ENCODE measurements at regions not wholly inside any gene's neighbourhood (a gene's known extent, or its start where the extent isn't known, plus 50 kb on each side); places are given as distances from the start of the nearest gene placed in this dataset.

GRCh38 chr9:96085491-96086143 is 210.1 kb downstream of the ERCC6L2 start (continued):
- TF ChIP-seq MXI1 (IDR thresholded peaks at IDR 0.05; ENCODE audit: low read depth, low read length) (no peak), HCFC1 (IDR thresholded peaks at IDR 0.05; ENCODE audit: low read depth, low read length) (no peak), STAT6 (CRISPR knock-in tag; IDR thresholded peaks at IDR 0.05) (no peak), MCM5 (IDR thresholded peaks at IDR 0.05; ENCODE audit: low read depth) (no peak), TAF9B (IDR thresholded peaks at IDR 0.05; ENCODE audit: partially characterized antibody) (no peak)

DNA sequence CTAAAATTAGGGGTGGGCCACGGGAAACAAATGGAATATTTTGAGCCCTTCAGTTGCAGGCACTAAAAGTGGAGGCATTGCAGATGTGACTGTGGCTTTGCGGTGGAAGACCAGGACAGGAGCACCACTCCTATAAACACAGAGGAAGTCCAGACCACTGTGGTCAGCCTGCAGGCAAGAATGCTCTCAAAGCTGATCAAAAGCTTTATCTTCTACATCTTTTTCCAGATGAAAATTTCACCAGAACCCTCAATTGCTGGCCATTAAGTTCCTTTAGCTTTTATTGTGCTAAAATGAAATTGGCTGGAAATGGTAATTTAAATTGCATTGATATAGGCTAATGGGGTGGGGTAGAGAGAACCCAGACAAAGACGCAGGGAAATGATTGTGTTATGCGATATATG is 208.8 kb downstream of the ERCC6L2 start:
- H3K27me3 ChIP-seq (ENCODE audit: control insufficient read depth in 2 of 2, insufficient read depth in 2 of 2, low read length in 2 of 2), result peaks cover 60 to 63% of the 10 kb centered on the region in 2 experiments
- no peaks in the 10 kb centered on the region for H3K9me1 ChIP-seq (ENCODE audit: control insufficient read depth, insufficient read depth, low read length)
- H3K27ac ChIP-seq (ENCODE audit: extremely low read depth, low read depth, low read length), result no peak overlapping the region
- H4K20me1 ChIP-seq (replicated peaks; ENCODE audit: control insufficient read depth, insufficient read depth, low read length), result no peaks in the 10 kb centered on the region; the same call in 1 of the 2 replicates
- H3K4me2 ChIP-seq (ENCODE audit: insufficient read depth, low read length), result no peak overlapping the region
- H3K79me2 ChIP-seq (ENCODE audit: control insufficient read depth, insufficient read depth, low read length), result no peaks in the 10 kb centered on the region
- ChIA-PET POLR2A (no interaction called here), CTCF (ENCODE audit: low intra/inter-chr PET ratio) (no interaction called here)
- no peaks in the 10 kb centered on the region for H3K4me1 ChIP-seq (replicated peaks in 1 of 2; ENCODE audit: control insufficient read depth in 2 of 2, insufficient read depth in 2 of 2, low read length in 2 of 2)
- no peak overlapping the region for H3K4me3 ChIP-seq
- no peaks in the 10 kb centered on the region for H3K36me3 ChIP-seq (ENCODE audit: control insufficient read depth, insufficient read depth, low read length)
- in situ Hi-C loops (cut with MboI), result no loop called here
- DNase-seq (ENCODE audit: extremely low read depth in 1 of 4, low spot score in 3 of 4) (no peak), FAIRE-seq (no peak), ATAC-seq (no peak)
- intact Hi-C loops (cut with micrococcal nuclease), result no loop called here
- H3K9ac ChIP-seq (ENCODE audit: insufficient read depth in 1 of 2, low read depth in 2 of 2, low read length in 2 of 2), result no peak overlapping the region
- BruUV-seq (replicated peaks), result no TSS peak
- 0% methylated on average over 4 of the region's 4 CpGs for WGBS (ENCODE audit: insufficient coverage, low coverage, missing lambda C conversion rate)
- H2AFZ ChIP-seq (ENCODE audit: low read depth, low read length), result no peak overlapping the region
- no peaks in the 10 kb centered on the region for H3K9me3 ChIP-seq (replicated peaks; ENCODE audit: control insufficient read depth, insufficient read depth, low read depth, low read length)
- no peak for TF ChIP-seq KDM5B (IDR thresholded peaks at IDR 0.05; ENCODE audit: insufficient replicate concordance, low read depth, low read length)
- TF ChIP-seq ZNF232 (CRISPR knock-in tag; IDR thresholded peaks at IDR 0.05), result no peak
- no peak for TF ChIP-seq GABPA (tag; conservative IDR thresholded peaks at IDR 0.05; ENCODE audit: low read depth)
- no peak for TF ChIP-seq GTF2A2 (tag; IDR thresholded peaks at IDR 0.05)
- TF ChIP-seq TOE1 (IDR thresholded peaks at IDR 0.05; ENCODE audit: borderline replicate concordance), result no peak
- TF ChIP-seq TOE1 (CRISPR knock-in tag; IDR thresholded peaks at IDR 0.05; ENCODE audit: borderline replicate concordance, low read depth), result no peak
- no peak for TF ChIP-seq HDAC2 (IDR thresholded peaks at IDR 0.05)
- no peak for TF ChIP-seq ARHGAP35 (IDR thresholded peaks at IDR 0.05; ENCODE audit: partially characterized antibody)
- no peak for TF ChIP-seq NFRKB (IDR thresholded peaks at IDR 0.05; ENCODE audit: low read depth)
- TF ChIP-seq TAF7 (tag; IDR thresholded peaks at IDR 0.05), result no peak
